Progenitor cell of endocrine pancreas (in vitro differentiated cells): ENCODE measurements at regions not wholly inside any gene's neighbourhood (a gene's known extent, or its start where the extent isn't known, plus 50 kb on each side); places are given as distances from the start of the nearest gene placed in this dataset.

ENCODE experiments used
- DNase-seq: peaks from one replicate; pipeline ENCODE4 v3.0.0; 2021; ENCODE audit warnings: low spot score; ENCODE audit not compliant: unreplicated experiment
- H3K27ac Mint-ChIP-seq: 2 replicates; pipeline ENCODE4 v1.8.0; 2021; ENCODE audit warnings: mild to moderate bottlenecking, moderate library complexity, mixed read lengths
- H3K27me3 Mint-ChIP-seq: 2 replicates; pipeline ENCODE4 v1.8.0; 2021; ENCODE audit warnings: mixed read lengths
- H3K36me3 Mint-ChIP-seq: 2 replicates; pipeline ENCODE4 v1.8.0; 2022; ENCODE audit warnings: mixed read lengths; ENCODE audit not compliant: insufficient read depth
- H3K4me1 Mint-ChIP-seq: 2 replicates; pipeline ENCODE4 v1.8.0; 2021; ENCODE audit warnings: low read depth, mixed read lengths
- H3K4me3 Mint-ChIP-seq: 2 replicates; pipeline ENCODE4 v1.8.0; 2021; ENCODE audit warnings: low read depth, mild to moderate bottlenecking, moderate library complexity, mixed read lengths
- H3K9me3 Mint-ChIP-seq: 2 replicates; pipeline ENCODE4 v1.8.0; 2021; ENCODE audit warnings: low read depth, mixed read lengths
- TF ChIP-seq, protein P1 (sequence below): fragments of 200-600 bp; sonication (generic); IDR thresholded peaks from one replicate; pipeline ENCODE4 v1.5.0; 2021; ENCODE audit warnings: antibody characterized with exemption, mild to moderate bottlenecking; ENCODE audit not compliant: unreplicated experiment

DNA sequence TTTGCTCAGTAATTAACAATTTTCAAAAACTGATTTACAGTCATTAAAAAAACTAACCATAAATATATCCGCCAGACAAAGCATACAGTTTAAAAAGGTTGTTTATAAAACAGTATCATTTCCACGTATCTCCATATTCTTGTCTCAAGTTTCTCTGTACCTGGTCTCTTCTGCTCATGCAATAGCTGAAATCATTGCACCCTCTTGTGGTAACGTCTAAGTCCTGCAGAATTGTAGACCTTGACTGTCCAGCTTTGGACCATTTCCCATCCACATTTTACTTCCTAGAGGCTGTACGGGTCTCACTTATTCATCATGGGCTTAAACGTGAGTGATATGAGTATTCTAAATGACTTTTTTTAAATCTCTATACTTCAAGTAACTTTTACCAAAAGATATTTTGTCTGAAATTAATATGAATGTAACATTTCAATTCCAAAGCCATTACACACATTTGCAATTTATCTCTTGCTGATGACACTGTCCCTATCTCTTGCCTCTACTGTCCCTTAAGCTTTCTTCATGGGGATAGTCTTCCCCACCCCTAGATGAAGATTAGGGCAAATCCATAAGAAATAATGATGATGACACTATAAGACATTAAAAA lies 118.5 kb downstream of the BTC start:
- peak; percentile 12 for DNase-seq
- Mint-ChIP-seq H3K9me3 (peaks cover 13% of the 10 kb centered on the region), H3K27ac (no peak overlapping the region), H3K4me3 (no peak overlapping the region), H3K27me3 (peaks cover 27% of the 10 kb centered on the region), H3K36me3 (no peaks in the 10 kb centered on the region), H3K4me1 (no peaks in the 10 kb centered on the region)
- TF ChIP-seq, protein P1, sequence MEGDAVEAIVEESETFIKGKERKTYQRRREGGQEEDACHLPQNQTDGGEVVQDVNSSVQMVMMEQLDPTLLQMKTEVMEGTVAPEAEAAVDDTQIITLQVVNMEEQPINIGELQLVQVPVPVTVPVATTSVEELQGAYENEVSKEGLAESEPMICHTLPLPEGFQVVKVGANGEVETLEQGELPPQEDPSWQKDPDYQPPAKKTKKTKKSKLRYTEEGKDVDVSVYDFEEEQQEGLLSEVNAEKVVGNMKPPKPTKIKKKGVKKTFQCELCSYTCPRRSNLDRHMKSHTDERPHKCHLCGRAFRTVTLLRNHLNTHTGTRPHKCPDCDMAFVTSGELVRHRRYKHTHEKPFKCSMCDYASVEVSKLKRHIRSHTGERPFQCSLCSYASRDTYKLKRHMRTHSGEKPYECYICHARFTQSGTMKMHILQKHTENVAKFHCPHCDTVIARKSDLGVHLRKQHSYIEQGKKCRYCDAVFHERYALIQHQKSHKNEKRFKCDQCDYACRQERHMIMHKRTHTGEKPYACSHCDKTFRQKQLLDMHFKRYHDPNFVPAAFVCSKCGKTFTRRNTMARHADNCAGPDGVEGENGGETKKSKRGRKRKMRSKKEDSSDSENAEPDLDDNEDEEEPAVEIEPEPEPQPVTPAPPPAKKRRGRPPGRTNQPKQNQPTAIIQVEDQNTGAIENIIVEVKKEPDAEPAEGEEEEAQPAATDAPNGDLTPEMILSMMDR, result peak; percentile 84

DNA sequence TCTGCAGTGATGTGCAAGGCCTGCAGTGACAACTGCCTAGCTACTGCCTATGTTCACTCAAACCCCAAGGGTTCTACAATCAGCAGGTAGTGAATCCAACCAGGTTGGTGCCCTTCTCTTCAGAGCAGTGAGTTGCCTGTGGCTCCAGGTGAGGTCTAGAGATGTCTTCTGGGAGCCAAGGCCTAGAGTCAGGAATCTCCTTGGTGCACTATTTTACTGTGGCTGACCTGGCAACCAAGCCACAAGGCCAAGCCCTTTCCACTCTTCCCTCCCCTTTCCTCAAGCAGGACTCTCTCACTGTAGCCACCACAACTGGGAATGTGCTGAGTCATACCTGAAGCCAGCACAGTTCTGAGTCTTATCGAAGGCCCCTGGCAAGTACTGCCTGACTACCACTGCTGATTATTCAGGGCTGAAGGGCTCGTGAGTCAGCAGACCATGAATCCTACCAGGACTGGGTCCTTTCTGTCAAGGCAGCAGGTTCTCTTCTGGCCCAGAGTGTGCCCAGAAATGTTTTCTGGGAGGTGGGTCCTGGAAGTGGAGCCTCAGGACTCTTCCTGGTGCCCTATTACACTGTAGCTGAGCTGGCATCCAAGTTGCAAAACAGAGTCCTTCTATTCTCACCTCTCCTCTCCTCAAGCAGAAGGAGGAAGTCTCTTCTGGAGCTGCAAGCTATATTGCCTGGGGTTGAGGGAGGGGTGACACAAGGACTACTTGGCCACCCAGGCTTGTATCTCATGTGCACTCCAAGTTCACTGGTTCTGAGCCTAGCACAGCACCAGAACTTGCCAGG lies 111.6 kb downstream of the BTC start:
- Mint-ChIP-seq H3K9me3 (peaks cover 22% of the 10 kb centered on the region), H3K4me3 (no peak overlapping the region), H3K27me3 (no peaks in the 10 kb centered on the region), H3K36me3 (no peaks in the 10 kb centered on the region), H3K27ac (peak overlapping the region; percentile 73), H3K4me1 (peaks cover 1% of the 10 kb centered on the region)
- TF ChIP-seq, protein P1, result no peak
- DNase-seq, result peak; percentile 10

DNA sequence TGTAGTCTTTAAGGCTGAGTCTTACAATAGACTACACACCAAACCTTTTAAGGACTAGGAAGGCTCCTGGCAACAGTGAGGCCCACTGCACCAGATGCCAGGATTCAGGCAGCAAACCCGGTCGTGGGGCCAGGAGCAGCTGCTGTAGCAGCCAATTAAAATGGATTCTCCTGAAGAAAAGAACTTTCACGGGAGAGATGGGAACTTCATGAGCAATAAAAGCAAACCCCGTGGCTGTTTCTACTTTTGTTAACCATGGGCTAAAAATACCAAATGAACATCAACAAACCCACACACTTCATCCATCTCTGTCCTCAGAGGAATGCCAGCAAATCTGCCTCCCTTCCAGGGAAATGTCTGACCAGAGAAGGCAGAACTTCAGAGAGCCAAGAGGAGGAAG lies 101.4 kb downstream of the BTC start:
- Mint-ChIP-seq H3K4me1 (no peaks in the 10 kb centered on the region), H3K36me3 (no peaks in the 10 kb centered on the region), H3K4me3 (no peak overlapping the region), H3K9me3 (no peaks in the 10 kb centered on the region), H3K27me3 (no peaks in the 10 kb centered on the region), H3K27ac (no peak overlapping the region)
- TF ChIP-seq, protein P1, result no peak
- DNase-seq, result no peak
